Ishikawa (cell line): ENCODE measurements at regions not wholly inside any gene's neighbourhood (a gene's known extent, or its start where the extent isn't known, plus 50 kb on each side); places are given as distances from the start of the nearest gene placed in this dataset.

Experiments used
- CEBPB ChIP-seq: IDR thresholded peaks from 2 replicates; pipeline ENCODE4 v1.6.1; 2012
- CREB1 ChIP-seq: IDR thresholded peaks from 2 replicates; pipeline ENCODE4 v1.6.1; 2012; ENCODE audit warnings: low read depth
- EGR1 ChIP-seq: IDR thresholded peaks from 2 replicates; pipeline ENCODE4 v1.6.1; 2012
- EP300 ChIP-seq: IDR thresholded peaks from 2 replicates; pipeline ENCODE4 v1.6.1; 2012; ENCODE audit warnings: borderline replicate concordance
- FOXM1 ChIP-seq: IDR thresholded peaks from 2 replicates; pipeline ENCODE4 v1.6.1; 2012; ENCODE audit warnings: low read depth, borderline replicate concordance
- MAX ChIP-seq: IDR thresholded peaks from 2 replicates; pipeline ENCODE4 v1.6.1; 2012
- NFIC ChIP-seq: IDR thresholded peaks from 2 replicates; pipeline ENCODE4 v1.6.1; 2012
- RAD21 ChIP-seq: IDR thresholded peaks from 2 replicates; pipeline ENCODE4 v1.6.1; 2012; ENCODE audit warnings: low read depth
- REST ChIP-seq: IDR thresholded peaks from 2 replicates; pipeline ENCODE4 v1.6.1; 2012; ENCODE audit warnings: low read depth, mild to moderate bottlenecking
- TAF1 ChIP-seq: IDR thresholded peaks from 2 replicates; pipeline ENCODE4 v1.6.1; 2012; ENCODE audit warnings: low read depth, mild to moderate bottlenecking
- TCF12 ChIP-seq: IDR thresholded peaks from 2 replicates; pipeline ENCODE4 v1.6.1; 2012; ENCODE audit warnings: low read depth
- TEAD4 ChIP-seq: IDR thresholded peaks from 2 replicates; pipeline ENCODE4 v1.6.1; 2012
- USF1 ChIP-seq: IDR thresholded peaks from 2 replicates; pipeline ENCODE4 v1.6.1; 2012
- YY1 ChIP-seq: IDR thresholded peaks from 2 replicates; pipeline ENCODE4 v1.6.1; 2012; ENCODE audit warnings: low read depth
- ZBTB7A ChIP-seq: IDR thresholded peaks from 2 replicates; pipeline ENCODE4 v1.6.1; 2012; ENCODE audit warnings: low read depth

- TF ChIP-seq CEBPB (no peak), YY1 (no peak), TEAD4 (no peak), USF1 (no peak), TAF1 (no peak), CREB1 (no peak), EGR1 (no peak), REST (no peak), MAX (no peak), RAD21 (no peak), TCF12 (no peak), ZBTB7A (no peak), NFIC (no peak)
Measured at GRCh38 chr11:130729678-130730300, 186.5 kb downstream of the SNX19 start.

- TF ChIP-seq MAX (no peak), REST (no peak), ZBTB7A (no peak), FOXM1 (no peak), TEAD4 (no peak), NFIC (no peak)
Measured at GRCh38 chr11:130731401-130731800, 184.9 kb downstream of the SNX19 start.

GRCh38 chr11:130732476-130732875 is 183.8 kb downstream of the SNX19 start:
- TF ChIP-seq TCF12: no peak

GRCh38 chr11:130737041-130737830 is 179.0 kb downstream of the SNX19 start:
- 0 out of 2 replicates have a peak, but pooled peaks have one; percentile 26 for TF ChIP-seq EP300
- TF ChIP-seq EGR1: no peak
- TF ChIP-seq YY1: no peak
- 0 out of 2 replicates have a peak, but pooled peaks have one; percentile 19 for TF ChIP-seq MAX

GRCh38 chr11:130737866-130738431 is 178.3 kb downstream of the SNX19 start:
- no peak for TF ChIP-seq MAX
- no peak for TF ChIP-seq TCF12
- no peak for TF ChIP-seq RAD21
- TF ChIP-seq EP300: no peak
- TF ChIP-seq YY1: no peak
- TF ChIP-seq NFIC: no peak
- no peak for TF ChIP-seq CREB1
- no peak for TF ChIP-seq USF1
- no peak for TF ChIP-seq ZBTB7A
- no peak for TF ChIP-seq REST
- no peak for TF ChIP-seq TEAD4
